Body of pancreas (tissue), 4 donors: ENCODE measurements at regions not wholly inside any gene's neighbourhood (a gene's known extent, or its start where the extent isn't known, plus 50 kb on each side); places are given as distances from the start of the nearest gene placed in this dataset.

Experiments
- ATAC-seq: fragments of 150-250 bp; one replicate; pipeline ENCODE4 v1.9.1; 2016
- DNase-seq, 4 donors: peaks; one replicate each; pipeline ENCODE4 v3.0.0-alpha.2; 2019
- H3K27ac ChIP-seq, 4 donors: fragments of 200-600 bp; sonication (generic); 1 replicate in 3 of 4; 2 replicates in 1 of 4; pipeline versions ENCODE4 v1.5.1 to v1.6.1; 2016 to 2019; ENCODE audit warnings: mild to moderate bottlenecking in 1 of 4, mixed read lengths in 1 of 4, moderate library complexity in 1 of 4
- H3K27me3 ChIP-seq, 2 donors: fragments of 200-600 bp; sonication (generic); one replicate each; pipeline ENCODE4 v1.6.0; 2016; ENCODE audit warnings: mild to moderate bottlenecking in 1 of 2
- H3K36me3 ChIP-seq, 2 donors: fragments of 200-600 bp; sonication (generic); replicated peaks in 1 of 2; 2 replicates each; pipeline ENCODE4 v1.5.1; 2016; ENCODE audit warnings: low read depth in 2 of 2; ENCODE audit not compliant: insufficient read depth in 1 of 2
- H3K4me1 ChIP-seq: fragments of 200-600 bp; sonication (generic); one replicate; pipeline ENCODE4 v1.6.0; 2016
- H3K4me3 ChIP-seq, 2 donors: fragments of 200-600 bp; sonication (generic); 1 replicate in 1 of 2; 2 replicates in 1 of 2; pipeline ENCODE4 v1.5.1; 2016 to 2019
- H3K9me3 ChIP-seq, 3 donors: fragments of 200-600 bp; sonication (generic); 1 replicate in 2 of 3; 2 replicates in 1 of 3; pipeline ENCODE4 v1.5.1; 2016
- CTCF ChIP-seq, 7 experiments: fragments of 450-650 bp in 4 of 7; fragments of 200-600 bp in 3 of 7; sonication (generic) in 3 of 7; IDR thresholded peaks; one replicate each; pipeline ENCODE4 v1.5.1; 2016 to 2019; ENCODE audit warnings: antibody characterized with exemption in 7 of 7
- POLR2A ChIP-seq, 3 donors: fragments of 450-650 bp; IDR thresholded peaks; one replicate each; pipeline ENCODE4 v1.6.1; 2016; ENCODE audit warnings: antibody characterized with exemption in 3 of 3, mild to moderate bottlenecking in 2 of 3
- WGBS, 2 donors: methylation state at CpG; one replicate each; pipeline ENCODE4 v1.1.5; 2017; 5-methylcytosine and 5-hydroxymethylcytosine counted together
- intact Hi-C: fragments of 100-400 bp; cut with DNase I; formaldehyde crosslinking; loops from one replicate; pipeline ENCODE4 v1.15.1; 2023

- peaks cover 27% of the 10 kb centered on the region for H3K4me1 ChIP-seq
- intact Hi-C loops: no loop called here
- no peak overlapping the region for H3K4me3 ChIP-seq
- no peaks in the 10 kb centered on the region for H3K27me3 ChIP-seq
- WGBS, 2 donors: 13 to 17% methylated on average over 2 to 3 of the region's 3 CpGs
- no peaks in the 10 kb centered on the region for H3K36me3 ChIP-seq
- peak; percentile 88 for ATAC-seq
- TF ChIP-seq CTCF (IDR thresholded peaks at IDR 0.05) (no peak), POLR2A (IDR thresholded peaks at IDR 0.05) (no peak)
- peak; percentile 57 to 85 (median 75) for DNase-seq
- no peaks in the 10 kb centered on the region for H3K9me3 ChIP-seq
- peak overlapping the region in 2 of 4 donors; percentile 60 to 65 for H3K27ac ChIP-seq
Observed at GRCh38 chr22:48721395-48721669, 1106.3 kb downstream of the BRD1 start.

GRCh38 chr22:48720662-48721394 is 1106.8 kb downstream of the BRD1 start:
- ATAC-seq (no peak), DNase-seq (no peak)
- WGBS, 2 donors: 40 to 68% methylated on average over 9 to 20 of the region's 20 CpGs
- H3K27ac ChIP-seq: peak overlapping the region in 2 of 4 donors; percentile 60 to 65
- H3K4me1 ChIP-seq: peaks cover 27% of the 10 kb centered on the region
- no peaks in the 10 kb centered on the region for H3K27me3 ChIP-seq
- no peaks in the 10 kb centered on the region for H3K36me3 ChIP-seq
- H3K9me3 ChIP-seq: no peaks in the 10 kb centered on the region
- no peak overlapping the region for H3K4me3 ChIP-seq
- TF ChIP-seq POLR2A (IDR thresholded peaks at IDR 0.05) (no peak), CTCF (IDR thresholded peaks at IDR 0.05) (no peak)
- intact Hi-C loops: no loop called here

GRCh38 chr22:48719978-48720661 is 1107.6 kb downstream of the BRD1 start:
- Histone ChIP-seq H3K27ac (no peak overlapping the region), H3K27me3 (no peaks in the 10 kb centered on the region), H3K4me1 (peaks cover 27% of the 10 kb centered on the region), H3K4me3 (no peak overlapping the region), H3K9me3 (no peaks in the 10 kb centered on the region), H3K36me3 (no peaks in the 10 kb centered on the region)
- no peak for DNase-seq
- no peak for TF ChIP-seq CTCF (IDR thresholded peaks at IDR 0.05)
- TF ChIP-seq POLR2A (IDR thresholded peaks at IDR 0.05): no peak
- no peak for ATAC-seq
- intact Hi-C loops: no loop called here
- WGBS, 2 donors: 75 to 82% methylated on average over 19 to 23 of the region's 23 CpGs

- Histone ChIP-seq H3K4me1 (peaks cover 27% of the 10 kb centered on the region), H3K27ac (peak overlapping the region in 2 of 4 donors; percentile 38), H3K27me3 (no peaks in the 10 kb centered on the region), H3K9me3 (no peaks in the 10 kb centered on the region), H3K36me3 (no peaks in the 10 kb centered on the region), H3K4me3 (no peak overlapping the region)
- peak in 3 of 4 donors; percentile 54 to 62 (median 56) for DNase-seq
- TF ChIP-seq POLR2A (IDR thresholded peaks at IDR 0.05): peak in 2 of 3 donors; percentile 11 to 28
- TF ChIP-seq CTCF (IDR thresholded peaks at IDR 0.05): no peak
- 35 to 38% methylated on average over 14 to 22 of the region's 22 CpGs for whole genome bisulfite sequencing, 2 donors
- ATAC-seq: peak; percentile 54
- intact Hi-C loops: no loop called here
Observed at GRCh38 chr22:48718818-48719500, 1108.7 kb downstream of the BRD1 start.
